GM12891 (cell line): ENCODE measurements at regions not wholly inside any gene's neighbourhood (a gene's known extent, or its start where the extent isn't known, plus 50 kb on each side); places are given as distances from the start of the nearest gene placed in this dataset.
A peak's percentile ranks its signal among the peaks of the same experiment; 100 is the strongest.

Experiments used
- DNase-seq: peaks from one replicate; pipeline ENCODE4 v3.0.0; 2011; ENCODE audit warnings: low spot score; ENCODE audit not compliant: insufficient read length
- FAIRE-seq: peaks from 2 replicates; lab custom pipeline; 2011; peaks lifted over from hg19 to GRCh38; lab: Jason Lieb, UNC
- PAX5 ChIP-seq: IDR thresholded peaks from 2 replicates; pipeline ENCODE4 v1.6.1; 2011; ENCODE audit warnings: low read length, moderate library complexity, mild to moderate bottlenecking; ENCODE audit not compliant: insufficient read depth, severe bottlenecking
- POLR2A ChIP-seq: IDR thresholded peaks from 2 replicates; pipeline ENCODE4 v1.6.1; 2011; ENCODE audit warnings: low read depth, low read length, control low read depth
- POLR2AphosphoS5 ChIP-seq: IDR thresholded peaks from 2 replicates; pipeline ENCODE4 v1.6.1; 2011; ENCODE audit warnings: low read depth, low read length, control low read depth
- POU2F2 ChIP-seq: IDR thresholded peaks from 2 replicates; pipeline ENCODE4 v1.6.1; 2011; ENCODE audit warnings: low read depth, mild to moderate bottlenecking, control low read depth, low read length, moderate library complexity
- SPI1 ChIP-seq: IDR thresholded peaks from 2 replicates; pipeline ENCODE4 v1.6.1; 2011; ENCODE audit warnings: low read depth, low read length, control low read depth
- TAF1 ChIP-seq: IDR thresholded peaks from 2 replicates; pipeline ENCODE4 v1.6.1; 2011; ENCODE audit warnings: low read depth, low read length, control low read depth

DNA sequence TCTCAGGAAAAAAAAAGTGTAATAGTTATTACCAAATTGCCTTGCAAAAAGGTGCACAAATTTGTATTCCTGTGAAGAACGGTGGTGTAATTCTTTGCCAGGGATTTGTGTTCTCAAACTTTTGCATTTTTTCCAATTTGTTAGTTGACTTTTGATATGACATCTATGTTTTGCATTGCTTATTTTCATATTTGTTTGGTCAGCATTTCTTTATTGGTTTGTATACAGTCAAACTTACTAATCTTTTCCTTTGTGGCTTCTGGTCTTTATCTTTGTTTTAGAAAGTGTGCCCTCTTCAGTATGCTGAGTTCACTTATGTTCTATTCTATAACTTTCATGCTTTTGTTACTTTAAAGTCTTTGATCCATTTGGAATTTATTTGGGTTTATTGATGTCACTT lies 226.2 kb upstream of the ZFHX3 start:
- FAIRE-seq = no peak
- TF ChIP-seq POLR2A = no peak
- no peak for TF ChIP-seq SPI1
- TF ChIP-seq POU2F2 = no peak
- TF ChIP-seq TAF1 = no peak
- TF ChIP-seq PAX5 = no peak
- TF ChIP-seq POLR2AphosphoS5 = no peak
- no peak for DNase-seq

DNA sequence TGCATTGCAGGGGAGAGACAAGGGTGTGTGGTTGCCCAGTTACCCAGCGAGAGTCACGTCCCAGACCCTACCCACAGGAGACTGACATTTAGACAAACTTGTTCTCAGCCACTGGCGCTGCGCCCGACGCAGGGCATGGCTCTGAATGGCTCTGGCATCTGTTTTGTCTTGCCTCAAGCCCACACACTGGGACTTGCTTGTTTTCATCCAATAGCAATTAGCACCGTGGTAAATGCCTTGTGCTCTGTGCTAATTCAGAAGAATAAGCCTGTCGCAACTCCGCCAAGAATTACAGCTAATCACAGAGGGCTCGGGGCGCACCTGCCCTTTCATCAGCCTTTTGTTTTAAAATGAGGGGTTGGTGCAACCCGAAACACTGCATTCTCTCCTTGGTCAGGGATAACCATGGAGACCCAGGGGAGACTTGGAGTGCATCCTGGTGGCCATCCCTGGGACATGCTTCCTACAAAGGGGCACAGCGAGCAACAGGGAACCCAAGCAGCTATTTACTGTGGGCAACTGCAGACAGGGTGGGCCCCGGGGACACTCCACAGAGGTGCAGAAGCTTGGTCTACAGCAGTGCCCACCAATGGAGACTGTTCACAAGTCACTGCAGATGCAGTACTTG lies 220.6 kb upstream of the ZFHX3 start:
- FAIRE-seq (no peak), DNase-seq (no peak)
- TF ChIP-seq POLR2AphosphoS5 = no peak
- TF ChIP-seq SPI1 = no peak
- TF ChIP-seq POU2F2 = no peak
- no peak for TF ChIP-seq PAX5
- TF ChIP-seq POLR2A = no peak
- no peak for TF ChIP-seq TAF1

DNA sequence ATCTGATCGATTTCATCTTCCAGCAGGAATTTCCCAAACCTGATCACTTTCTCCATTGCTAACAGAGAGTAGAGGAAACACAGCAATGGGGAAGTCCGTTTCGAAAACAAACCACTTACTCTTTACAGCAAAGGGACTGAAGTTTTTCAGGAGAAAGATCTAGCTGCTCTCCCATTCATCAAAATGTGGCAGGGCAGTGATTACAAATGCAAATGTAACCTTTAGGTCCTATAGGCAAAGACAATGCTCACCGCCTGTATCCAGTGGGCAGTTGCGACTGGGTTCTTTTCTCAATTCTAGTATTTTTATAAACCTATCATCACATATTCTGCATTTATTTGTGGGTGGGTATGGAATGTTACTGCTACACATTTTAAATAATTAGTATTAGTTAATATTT lies 218.0 kb upstream of the ZFHX3 start:
- TF ChIP-seq POLR2AphosphoS5 (no peak), POU2F2 (no peak), TAF1 (no peak), SPI1 (no peak), POLR2A (no peak), PAX5 (no peak)
- FAIRE-seq (no peak), DNase-seq (no peak)

DNA sequence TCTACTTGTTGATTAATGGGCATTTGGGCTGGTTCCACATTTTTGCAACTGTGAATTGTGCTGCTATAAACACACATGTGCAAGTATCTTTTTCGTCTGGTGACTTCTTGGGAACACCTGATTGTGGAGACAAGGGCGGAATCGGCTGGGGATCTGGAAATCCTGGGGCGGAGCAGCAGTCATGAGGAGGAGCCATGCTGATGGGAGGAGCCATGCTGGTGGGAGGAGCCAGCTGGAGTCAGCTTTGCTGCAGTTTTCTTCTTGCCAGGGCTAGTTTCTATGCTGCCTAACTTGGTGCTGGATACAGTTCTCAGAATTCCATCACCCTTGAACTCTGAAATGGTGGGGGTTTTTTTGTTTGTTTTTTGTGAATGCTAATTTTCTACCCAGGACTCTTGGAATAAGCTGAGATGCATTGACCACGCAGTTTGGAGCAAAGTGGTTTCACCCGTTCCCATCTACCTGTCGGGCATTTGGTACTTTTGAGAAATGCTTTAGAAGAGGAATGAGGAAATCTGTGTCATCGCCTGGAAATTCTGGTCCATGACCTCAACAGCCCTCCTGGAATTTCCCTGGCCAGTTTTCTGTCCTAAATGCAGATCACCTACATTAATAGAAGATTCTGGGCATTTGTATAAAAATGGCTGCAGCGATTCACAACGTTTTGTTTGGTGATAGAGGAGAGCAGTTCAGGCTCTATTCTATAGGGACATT lies 217.4 kb upstream of the ZFHX3 start:
- DNase-seq (no peak), FAIRE-seq (no peak)
- TF ChIP-seq POLR2A = no peak
- no peak for TF ChIP-seq PAX5
- no peak for TF ChIP-seq SPI1
- no peak for TF ChIP-seq TAF1
- TF ChIP-seq POU2F2 = no peak
- TF ChIP-seq POLR2AphosphoS5 = no peak

DNA sequence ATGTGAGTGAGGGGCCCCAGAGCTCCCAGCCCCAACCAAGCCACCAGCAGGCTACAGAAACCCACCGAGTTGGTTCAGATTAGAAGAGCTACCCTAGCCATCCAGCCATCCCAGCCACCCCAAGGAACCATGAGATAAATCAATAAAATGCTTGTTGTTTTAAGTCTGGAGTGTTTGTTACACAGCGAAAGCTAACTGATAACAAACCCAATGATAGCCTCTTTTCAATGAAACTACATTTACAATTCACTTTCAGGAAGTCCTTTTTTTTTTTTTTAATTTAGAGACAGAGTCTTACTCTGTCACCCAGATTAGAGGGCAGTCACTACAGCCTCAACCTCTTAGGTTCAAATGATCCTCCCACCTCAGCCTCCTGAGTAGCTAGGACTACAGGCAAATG lies 215.0 kb upstream of the ZFHX3 start:
- no peak for DNase-seq
- FAIRE-seq = no peak
- TF ChIP-seq SPI1 (no peak), POU2F2 (no peak), TAF1 (no peak), PAX5 (no peak), POLR2A (no peak), POLR2AphosphoS5 (no peak)

DNA sequence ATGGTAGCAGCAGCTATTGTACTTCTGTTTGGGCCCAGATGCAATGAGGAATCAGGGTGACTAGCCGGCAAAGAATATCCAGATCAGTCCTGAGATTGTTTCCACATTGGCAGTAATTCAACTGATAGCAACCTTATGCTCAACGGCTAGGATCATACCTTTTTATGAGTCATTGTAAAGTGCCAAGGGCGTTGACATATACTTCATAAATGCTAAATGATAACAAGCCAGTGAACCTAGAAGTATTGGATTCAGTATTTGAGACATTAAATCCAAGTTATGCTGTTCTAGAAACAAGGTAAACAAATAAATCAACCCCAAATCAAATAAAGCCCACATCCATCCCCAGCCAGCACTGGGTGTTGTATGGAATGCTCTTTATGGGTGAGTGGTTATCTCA lies 207.1 kb upstream of the ZFHX3 start:
- TF ChIP-seq POLR2A (no peak), SPI1 (no peak), POLR2AphosphoS5 (no peak), PAX5 (no peak), POU2F2 (no peak), TAF1 (no peak)
- FAIRE-seq (no peak), DNase-seq (no peak)

DNA sequence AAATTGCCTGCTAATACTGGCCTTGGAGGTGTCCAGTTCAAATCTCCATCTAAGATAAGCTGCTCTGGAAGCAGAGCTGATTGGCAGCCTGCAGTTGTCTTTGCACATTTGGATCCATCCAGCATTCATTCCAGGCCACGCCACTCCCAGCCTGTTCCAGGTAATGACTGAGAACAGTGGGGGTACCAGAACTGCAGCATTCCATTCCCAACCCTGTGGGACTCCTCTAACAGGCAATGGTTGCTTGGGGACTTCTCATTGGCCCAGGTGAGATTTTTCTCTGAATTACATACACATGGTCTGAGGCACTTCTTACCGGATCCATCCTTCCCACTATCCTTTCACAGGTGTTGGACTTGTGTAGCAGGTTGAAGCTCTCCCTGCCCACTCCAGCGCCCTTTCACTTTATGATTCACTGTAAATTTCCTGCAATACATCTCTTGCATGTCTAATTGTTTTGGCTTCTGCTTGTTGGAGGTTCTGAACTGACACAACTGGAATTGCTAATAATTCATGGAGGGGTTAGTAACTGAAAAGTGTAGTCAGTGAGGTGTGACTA lies 206.1 kb upstream of the ZFHX3 start:
- TF ChIP-seq POU2F2 (no peak), POLR2A (no peak), SPI1 (no peak), PAX5 (no peak)
- DNase-seq (no peak), FAIRE-seq (no peak)

DNA sequence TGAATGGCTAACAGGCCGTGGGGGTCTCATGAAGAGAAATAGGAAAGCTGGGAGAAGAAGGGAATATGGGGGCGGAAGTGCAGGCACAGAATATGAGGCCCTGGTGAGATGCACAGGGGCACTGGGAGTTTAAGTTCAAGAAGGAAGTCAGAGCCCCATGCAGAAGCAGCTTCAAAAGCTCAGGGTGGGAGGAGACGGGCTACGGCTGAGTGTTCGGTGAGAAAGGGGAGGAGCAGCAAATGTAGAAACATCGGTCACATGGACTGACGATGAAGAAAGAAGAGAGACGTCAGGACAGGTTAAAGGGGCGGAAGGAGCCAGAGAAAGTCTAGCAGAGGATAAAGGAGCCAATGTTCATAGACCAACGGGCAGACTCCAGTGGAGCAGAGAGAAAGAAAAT lies 204.5 kb upstream of the ZFHX3 start:
- DNase-seq = no peak
- FAIRE-seq = no peak
- TF ChIP-seq SPI1 = no peak
- no peak for TF ChIP-seq POLR2AphosphoS5
- no peak for TF ChIP-seq POLR2A
- TF ChIP-seq TAF1 = no peak
- TF ChIP-seq POU2F2 = no peak
- no peak for TF ChIP-seq PAX5

DNA sequence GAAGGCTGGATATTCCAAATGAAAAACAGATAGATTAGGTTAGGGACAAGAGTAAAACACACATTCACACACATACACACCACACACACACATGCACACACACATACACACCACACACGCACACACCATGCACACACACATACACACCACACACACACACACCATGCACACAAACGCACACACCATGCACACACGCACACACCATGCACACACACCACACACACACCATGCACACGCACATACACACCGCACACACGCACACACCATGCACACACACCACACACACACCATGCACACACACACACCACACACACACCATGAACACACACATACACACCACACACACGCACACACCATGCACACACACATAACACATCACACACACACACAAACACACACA lies 203.7 kb upstream of the ZFHX3 start:
- TF ChIP-seq TAF1 = no peak
- TF ChIP-seq POU2F2 = no peak
- TF ChIP-seq POLR2AphosphoS5 = no peak
- no peak for TF ChIP-seq PAX5
- no peak for TF ChIP-seq SPI1
- no peak for TF ChIP-seq POLR2A
- FAIRE-seq (peak; percentile 23), DNase-seq (no peak)

DNA sequence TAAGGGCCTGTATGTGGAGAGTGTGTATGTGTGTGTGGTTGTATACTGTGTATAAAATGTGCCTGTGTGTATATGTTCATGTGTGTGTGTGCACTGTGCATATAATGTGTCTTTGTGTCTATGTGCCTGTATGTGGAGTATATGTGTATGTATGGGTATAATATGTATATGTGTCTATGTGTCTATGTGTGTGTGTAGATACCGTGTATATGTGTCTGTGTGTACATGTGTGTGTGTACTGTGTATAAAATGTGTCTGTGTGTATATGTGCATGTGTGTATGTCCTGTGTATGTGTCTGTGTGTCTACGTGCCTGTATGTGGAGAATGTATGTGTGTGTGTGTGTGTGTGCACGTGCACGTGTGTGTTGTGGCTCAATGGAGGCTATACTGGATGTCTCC lies 200.4 kb upstream of the ZFHX3 start:
- TF ChIP-seq POLR2A (no peak), PAX5 (no peak), POU2F2 (no peak)
- DNase-seq = no peak
- no peak for FAIRE-seq
